Neuronal stem cell (in vitro differentiated cells): ENCODE measurements at regions not wholly inside any gene's neighbourhood (a gene's known extent, or its start where the extent isn't known, plus 50 kb on each side); places are given as distances from the start of the nearest gene placed in this dataset.

Source experiments
- DNase-seq: peaks from one replicate; pipeline ENCODE4 v3.0.0-alpha.2; 2013; ENCODE audit warnings: low spot score
- H2AFZ ChIP-seq: one replicate; pipeline ENCODE4 v1.6.1; 2013; ENCODE audit warnings: mild to moderate bottlenecking, low read length, inconsistent platforms
- H2AK5ac ChIP-seq: 2 replicates; pipeline ENCODE4 v1.6.1; 2013; ENCODE audit warnings: low read depth, mild to moderate bottlenecking, inconsistent platforms, low read length, moderate library complexity, mixed read lengths
- H2BK120ac ChIP-seq: 2 replicates; pipeline ENCODE4 v1.6.1; 2013; ENCODE audit warnings: low read depth, mild to moderate bottlenecking, inconsistent platforms, low read length, moderate library complexity, mixed read lengths
- H2BK12ac ChIP-seq: one replicate; pipeline ENCODE4 v1.6.1; 2013; ENCODE audit warnings: low read length, inconsistent platforms
- H2BK15ac ChIP-seq: 2 replicates; pipeline ENCODE4 v1.6.1; 2013; ENCODE audit warnings: mild to moderate bottlenecking, low read length, inconsistent platforms, mixed read lengths
- H2BK5ac ChIP-seq: one replicate; pipeline ENCODE4 v1.6.1; 2013; ENCODE audit warnings: inconsistent platforms, mild to moderate bottlenecking, low read length, moderate library complexity
- H3K14ac ChIP-seq: one replicate; pipeline ENCODE4 v1.6.1; 2013; ENCODE audit warnings: low read length, inconsistent platforms
- H3K18ac ChIP-seq: 2 replicates; pipeline ENCODE4 v1.6.1; 2013; ENCODE audit warnings: low read length, inconsistent platforms
- H3K23ac ChIP-seq: 2 replicates; pipeline ENCODE4 v1.6.1; 2013; ENCODE audit warnings: low read depth, mild to moderate bottlenecking, mixed read lengths, low read length, inconsistent platforms; ENCODE audit not compliant: poor library complexity
- H3K27ac ChIP-seq: replicated peaks from 3 replicates; pipeline ENCODE4 v1.5.1; 2013; ENCODE audit warnings: low read length, inconsistent platforms
- H3K27me3 ChIP-seq, 3 experiments: 2 replicates each; pipeline ENCODE4 v1.6.1; 2013; ENCODE audit warnings: low read length in 3 of 3, mild to moderate bottlenecking in 2 of 3, inconsistent platforms in 1 of 3, low read depth in 1 of 3, mixed read lengths in 1 of 3, moderate library complexity in 1 of 3; ENCODE audit not compliant: control insufficient read depth in 3 of 3, insufficient read depth in 3 of 3
- H3K36me3 ChIP-seq, 2 donors: replicated peaks in 1 of 2; 2 replicates each; pipeline ENCODE4 v1.6.1; 2013; ENCODE audit warnings: low read length in 2 of 2; ENCODE audit not compliant: control insufficient read depth in 2 of 2, insufficient read depth in 2 of 2
- H3K4ac ChIP-seq: 2 replicates; pipeline ENCODE4 v1.6.1; 2013; ENCODE audit warnings: inconsistent platforms, mild to moderate bottlenecking, low read length, moderate library complexity
- H3K4me1 ChIP-seq, 2 donors: 1 replicate in 1 of 2; 2 replicates in 1 of 2; pipeline ENCODE4 v1.6.1; 2013; ENCODE audit warnings: low read length in 2 of 2, low read depth in 1 of 2; ENCODE audit not compliant: control insufficient read depth in 2 of 2, insufficient read depth in 1 of 2
- H3K4me2 ChIP-seq: one replicate; pipeline ENCODE4 v1.6.1; 2013; ENCODE audit warnings: mild to moderate bottlenecking, low read length, inconsistent platforms; ENCODE audit not compliant: insufficient read depth, poor library complexity, severe bottlenecking
- H3K4me3 ChIP-seq, 2 donors: 2 replicates each; pipeline ENCODE4 v1.5.1; 2013; ENCODE audit warnings: low read length in 2 of 2, mild to moderate bottlenecking in 2 of 2, inconsistent platforms in 1 of 2, moderate library complexity in 1 of 2
- H3K79me1 ChIP-seq: one replicate; pipeline ENCODE4 v1.6.1; 2013; ENCODE audit warnings: low read depth, mild to moderate bottlenecking, inconsistent platforms, low read length, moderate library complexity
- H3K9ac ChIP-seq: one replicate; pipeline ENCODE4 v1.6.1; 2013; ENCODE audit warnings: mild to moderate bottlenecking, low read depth, low read length, inconsistent platforms; ENCODE audit not compliant: poor library complexity
- H3K9me3 ChIP-seq, 2 donors: replicated peaks in 1 of 2; 2 replicates each; pipeline versions ENCODE3 to v1.6.1; 2013; ENCODE audit warnings: low read length in 2 of 2, mild to moderate bottlenecking in 2 of 2, inconsistent platforms in 1 of 2, low read depth in 1 of 2, mixed read lengths in 1 of 2, moderate library complexity in 1 of 2; ENCODE audit not compliant: control insufficient read depth in 2 of 2, insufficient read depth in 1 of 2
- H4K8ac ChIP-seq: one replicate; pipeline ENCODE4 v1.6.1; 2013; ENCODE audit warnings: low read depth, mild to moderate bottlenecking, inconsistent platforms, low read length, moderate library complexity
- H4K91ac ChIP-seq: one replicate; pipeline ENCODE4 v1.6.1; 2013; ENCODE audit warnings: low read length, low read depth, mild to moderate bottlenecking, inconsistent platforms; ENCODE audit not compliant: poor library complexity
- WGBS, 2 donors: extraction: QIAGEN DNeasy Blood & Tissue Kit; methylation state at CpG; one replicate each; pipeline ENCODE4 v1.1.7; 2013; ENCODE audit warnings: missing lambda C conversion rate in 2 of 2, mixed read lengths in 1 of 2; ENCODE audit not compliant: insufficient read length in 2 of 2, insufficient replicate concordance in 1 of 2; ENCODE audit errors: extremely low coverage in 2 of 2; 5-methylcytosine and 5-hydroxymethylcytosine counted together

GRCh38 chr21:21661741-21662140 lies 663.5 kb downstream of the NCAM2 start:
- Histone ChIP-seq H3K36me3 (no peaks in the 10 kb centered on the region), H3K4me3 (no peak overlapping the region)
- no CpG with 5 or more reads among the region's 1 CpG for WGBS, 2 donors

GRCh38 chr21:21662776-21663175 lies 664.6 kb downstream of the NCAM2 start:
- WGBS, 2 donors: no CpG with 5 or more reads among the region's 1 CpG
- Histone ChIP-seq H4K8ac (no peak overlapping the region), H2BK5ac (no peak overlapping the region), H2BK15ac (no peak overlapping the region), H3K9ac (no peak overlapping the region), H3K27ac (no peak overlapping the region), H3K4me1 (no peaks in the 10 kb centered on the region), H3K18ac (no peak overlapping the region), H2BK120ac (no peak overlapping the region), H3K9me3 (no peaks in the 10 kb centered on the region), H2AK5ac (no peak overlapping the region), H2AFZ (no peak overlapping the region), H2BK12ac (no peak overlapping the region), H3K27me3 (no peaks in the 10 kb centered on the region), H3K79me1 (no peaks in the 10 kb centered on the region), H3K14ac (no peak overlapping the region), H3K36me3 (no peaks in the 10 kb centered on the region), H4K91ac (no peak overlapping the region), H3K4me3 (no peak overlapping the region), H3K23ac (no peak overlapping the region), H3K4me2 (no peak overlapping the region), H3K4ac (no peak overlapping the region)
- no peak for DNase-seq

More at GRCh38 chr21:21661741-21662140, 663.5 kb downstream of the NCAM2 start:
- no peak overlapping the region for H3K27ac ChIP-seq
- no peak overlapping the region for H3K23ac ChIP-seq
- H3K4me2 ChIP-seq: no peak overlapping the region
- no peak overlapping the region for H2BK15ac ChIP-seq
- no peak overlapping the region for H3K9ac ChIP-seq
- H2BK5ac ChIP-seq: no peak overlapping the region
- no peak overlapping the region for H3K14ac ChIP-seq
- no peak for DNase-seq
- no peak overlapping the region for H3K18ac ChIP-seq
- no peak overlapping the region for H3K4ac ChIP-seq
- H4K8ac ChIP-seq: no peak overlapping the region
- no peak overlapping the region for H2BK12ac ChIP-seq
- H3K79me1 ChIP-seq: no peaks in the 10 kb centered on the region
- H2BK120ac ChIP-seq: no peak overlapping the region
- H2AK5ac ChIP-seq: no peak overlapping the region
- no peaks in the 10 kb centered on the region for H3K4me1 ChIP-seq
- no peak overlapping the region for H4K91ac ChIP-seq
- H3K9me3 ChIP-seq: no peaks in the 10 kb centered on the region
- no peaks in the 10 kb centered on the region for H3K27me3 ChIP-seq
- no peak overlapping the region for H2AFZ ChIP-seq

GRCh38 chr21:21664871-21665270 lies 666.7 kb downstream of the NCAM2 start:
- Histone ChIP-seq H4K8ac (no peak overlapping the region), H3K4me3 (no peak overlapping the region), H3K79me1 (no peaks in the 10 kb centered on the region), H2AK5ac (no peak overlapping the region), H2BK12ac (no peak overlapping the region), H3K14ac (no peak overlapping the region), H3K4me1 (no peaks in the 10 kb centered on the region), H2BK120ac (no peak overlapping the region), H3K36me3 (no peaks in the 10 kb centered on the region), H2AFZ (no peak overlapping the region), H3K4ac (no peak overlapping the region), H3K4me2 (no peak overlapping the region), H3K9ac (no peak overlapping the region), H2BK15ac (no peak overlapping the region), H3K27me3 (no peaks in the 10 kb centered on the region), H3K9me3 (no peaks in the 10 kb centered on the region), H3K23ac (no peak overlapping the region), H3K18ac (no peak overlapping the region), H3K27ac (no peak overlapping the region), H4K91ac (no peak overlapping the region), H2BK5ac (no peak overlapping the region)
- DNase-seq: no peak
- no CpG with 5 or more reads among the region's 5 CpGs for WGBS, 2 donors

- no CpG with 5 or more reads among the region's 1 CpG for WGBS, 2 donors
- no peak overlapping the region for H2BK120ac ChIP-seq
- H3K79me1 ChIP-seq: no peaks in the 10 kb centered on the region
- H3K4me2 ChIP-seq: no peak overlapping the region
- no peak overlapping the region for H3K27ac ChIP-seq
- no peak overlapping the region for H4K91ac ChIP-seq
- no peak for DNase-seq
- no peak overlapping the region for H2BK5ac ChIP-seq
- no peak overlapping the region for H4K8ac ChIP-seq
- no peak overlapping the region for H3K9ac ChIP-seq
- no peak overlapping the region for H3K18ac ChIP-seq
- no peak overlapping the region for H3K23ac ChIP-seq
- H3K36me3 ChIP-seq: no peaks in the 10 kb centered on the region
- no peak overlapping the region for H2AFZ ChIP-seq
- no peak overlapping the region for H2BK15ac ChIP-seq
- no peaks in the 10 kb centered on the region for H3K27me3 ChIP-seq
- no peak overlapping the region for H3K14ac ChIP-seq
- no peak overlapping the region for H2BK12ac ChIP-seq
- H2AK5ac ChIP-seq: no peak overlapping the region
- H3K4me1 ChIP-seq: no peaks in the 10 kb centered on the region
- no peak overlapping the region for H3K4ac ChIP-seq
- H3K4me3 ChIP-seq: no peak overlapping the region
- H3K9me3 ChIP-seq: no peaks in the 10 kb centered on the region
Measured at GRCh38 chr21:21666689-21667088, 668.5 kb downstream of the NCAM2 start.
